Neural cell (in vitro differentiated cells): ENCODE measurements at regions not wholly inside any gene's neighbourhood (a gene's known extent, or its start where the extent isn't known, plus 50 kb on each side); places are given as distances from the start of the nearest gene placed in this dataset.

ENCODE experiments used
- H2AFZ ChIP-seq: fragments of 200-600, 300-800 bp; sonication (generic), shearing (Covaris generic); 2 replicates; pipeline ENCODE4 v1.6.0; 2014; ENCODE audit warnings: low read depth, mild to moderate bottlenecking, antibody characterized with exemption, low read length, moderate library complexity
- H3F3A ChIP-seq: fragments of 200-600 bp; shearing (Covaris generic); 2 replicates; pipeline ENCODE4 v1.6.1; 2016; ENCODE audit warnings: mild to moderate bottlenecking, moderate library complexity, mixed read lengths, antibody characterized with exemption, low read length; ENCODE audit not compliant: insufficient read depth, poor library complexity, severe bottlenecking
- H3K27ac ChIP-seq: fragments of 200-600, 300-800 bp; sonication (generic), shearing (Covaris generic); 2 replicates; pipeline ENCODE4 v1.5.1; 2014; ENCODE audit warnings: mild to moderate bottlenecking, low read length, moderate library complexity
- H3K27me3 ChIP-seq: fragments of 300-800, 200-600 bp; sonication (generic), shearing (Covaris generic); 2 replicates; pipeline ENCODE4 v1.6.0; 2014; ENCODE audit warnings: mild to moderate bottlenecking, low read depth, low read length, moderate library complexity; ENCODE audit not compliant: insufficient read depth
- H3K36me3 ChIP-seq: fragments of 300-800, 200-600 bp; sonication (generic), shearing (Covaris generic); 2 replicates; pipeline ENCODE4 v1.5.1; 2014; ENCODE audit warnings: mild to moderate bottlenecking, antibody characterized with exemption, low read length, moderate library complexity; ENCODE audit not compliant: insufficient read depth
- H3K4me2 ChIP-seq: fragments of 300-800, 200-600 bp; sonication (generic), shearing (Covaris generic); 2 replicates; pipeline ENCODE4 v1.6.0; 2014; ENCODE audit warnings: mild to moderate bottlenecking, low read length
- H3K4me3 ChIP-seq: fragments of 300-800, 200-600 bp; sonication (generic), shearing (Covaris generic); 2 replicates; pipeline ENCODE4 v1.5.1; 2014; ENCODE audit warnings: mild to moderate bottlenecking, low read length, moderate library complexity
- H3K79me2 ChIP-seq: fragments of 200-600 bp; shearing (Covaris generic); replicated peaks from 2 replicates; pipeline ENCODE4 v1.6.0; 2014; ENCODE audit warnings: mild to moderate bottlenecking, low read length, moderate library complexity; ENCODE audit not compliant: insufficient read depth
- H3K9ac ChIP-seq: fragments of 300-800, 200-600 bp; sonication (generic), shearing (Covaris generic); 2 replicates; pipeline ENCODE4 v1.6.1; 2016; ENCODE audit warnings: mild to moderate bottlenecking, low read length, mixed read lengths
- H3K9me2 ChIP-seq: fragments of 200-600 bp; shearing (Covaris generic); 2 replicates; pipeline ENCODE4 v1.6.1; 2016; ENCODE audit warnings: mild to moderate bottlenecking, low read length, mixed read lengths; ENCODE audit not compliant: insufficient read depth
- H3K9me3 ChIP-seq: fragments of 200-600, 300-800 bp; sonication (generic), shearing (Covaris generic); 2 replicates; pipeline ENCODE4 v1.6.1; 2016; ENCODE audit warnings: mild to moderate bottlenecking, mixed run types, low read length, moderate library complexity, mixed read lengths
- H4K20me1 ChIP-seq: fragments of 200-600 bp; shearing (Covaris generic); 2 replicates; pipeline ENCODE4 v1.6.1; 2016; ENCODE audit warnings: mild to moderate bottlenecking, mixed run types; ENCODE audit not compliant: insufficient read depth
- EP300 ChIP-seq: fragments of 450-650 bp; conservative IDR thresholded peaks from 2 replicates; pipeline ENCODE4 v1.6.1; 2014; ENCODE audit warnings: antibody characterized with exemption, mild to moderate bottlenecking, moderate library complexity; ENCODE audit not compliant: poor library complexity, severe bottlenecking
- EZH2 ChIP-seq: fragments of 200-600, 300-800 bp; shearing (Covaris generic), sonication (generic); IDR thresholded peaks from 2 replicates; pipeline ENCODE4 v1.6.1; 2014; ENCODE audit warnings: antibody characterized with exemption, low read length, borderline replicate concordance, mild to moderate bottlenecking; ENCODE audit not compliant: insufficient read depth, poor library complexity, severe bottlenecking
- MXI1 ChIP-seq: fragments of 450-650 bp; conservative IDR thresholded peaks from 2 replicates; pipeline ENCODE4 v1.6.1; 2014; ENCODE audit warnings: antibody characterized with exemption, mild to moderate bottlenecking; ENCODE audit not compliant: poor library complexity, severe bottlenecking
- POLR2AphosphoS5 ChIP-seq: IDR thresholded peaks from 2 replicates; pipeline ENCODE4 v1.6.1; 2012
- RAD21 ChIP-seq: fragments of 450-650 bp; conservative IDR thresholded peaks from 2 replicates; pipeline ENCODE4 v1.6.1; 2014; ENCODE audit warnings: antibody characterized with exemption, mild to moderate bottlenecking, moderate library complexity
- SMC3 ChIP-seq: fragments of 450-650 bp; conservative IDR thresholded peaks from 2 replicates; pipeline ENCODE4 v1.6.1; 2014; ENCODE audit warnings: antibody characterized with exemption, mild to moderate bottlenecking, moderate library complexity; ENCODE audit not compliant: poor library complexity
- TAF1 ChIP-seq: IDR thresholded peaks from 2 replicates; pipeline ENCODE4 v1.6.1; 2012; ENCODE audit warnings: low read depth
- TF ChIP-seq, protein P1 (sequence below): IDR thresholded peaks from 2 replicates; pipeline ENCODE4 v1.6.1; 2012; ENCODE audit warnings: borderline replicate concordance
- TF ChIP-seq, protein P2 (sequence below): fragments of 450-650 bp; IDR thresholded peaks from 2 replicates; pipeline ENCODE4 v1.5.1; 2014; ENCODE audit warnings: antibody characterized with exemption, mild to moderate bottlenecking, moderate library complexity; ENCODE audit not compliant: poor library complexity, severe bottlenecking

DNA sequence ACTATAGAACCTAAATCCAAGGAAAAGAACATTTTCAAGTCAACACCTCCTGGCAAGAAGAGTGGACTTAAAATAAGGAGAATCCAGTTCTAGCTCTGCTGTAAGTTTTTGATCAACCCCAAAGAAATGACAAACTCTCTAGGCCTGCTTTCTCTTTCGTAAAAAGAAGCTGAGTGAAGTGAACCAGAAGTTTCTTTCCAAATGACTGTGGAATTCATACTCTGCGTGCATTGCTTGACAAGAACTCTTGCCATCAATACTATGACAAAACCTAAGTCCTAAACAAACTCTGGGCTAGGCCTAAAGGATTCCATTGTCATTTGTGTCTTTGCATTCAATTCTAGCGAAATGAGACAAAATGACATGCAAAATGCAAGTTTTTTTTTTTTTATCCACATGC, 187.5 kb upstream of the SOX9 start:
- H3K4me2 ChIP-seq, result no peak overlapping the region
- H3K9ac ChIP-seq, result no peak overlapping the region
- H3K9me3 ChIP-seq, result no peaks in the 10 kb centered on the region
- H3K79me2 ChIP-seq, result no peaks in the 10 kb centered on the region
- no peaks in the 10 kb centered on the region for H3F3A ChIP-seq
- H2AFZ ChIP-seq, result no peak overlapping the region
- no peak overlapping the region for H3K4me3 ChIP-seq
- H4K20me1 ChIP-seq, result no peaks in the 10 kb centered on the region
- H3K9me2 ChIP-seq, result no peaks in the 10 kb centered on the region
- TF ChIP-seq EP300 (no peak), MXI1 (no peak), SMC3 (no peak), RAD21 (no peak), EZH2 (no peak), POLR2AphosphoS5 (no peak), TAF1 (no peak)
- TF ChIP-seq, protein P1, sequence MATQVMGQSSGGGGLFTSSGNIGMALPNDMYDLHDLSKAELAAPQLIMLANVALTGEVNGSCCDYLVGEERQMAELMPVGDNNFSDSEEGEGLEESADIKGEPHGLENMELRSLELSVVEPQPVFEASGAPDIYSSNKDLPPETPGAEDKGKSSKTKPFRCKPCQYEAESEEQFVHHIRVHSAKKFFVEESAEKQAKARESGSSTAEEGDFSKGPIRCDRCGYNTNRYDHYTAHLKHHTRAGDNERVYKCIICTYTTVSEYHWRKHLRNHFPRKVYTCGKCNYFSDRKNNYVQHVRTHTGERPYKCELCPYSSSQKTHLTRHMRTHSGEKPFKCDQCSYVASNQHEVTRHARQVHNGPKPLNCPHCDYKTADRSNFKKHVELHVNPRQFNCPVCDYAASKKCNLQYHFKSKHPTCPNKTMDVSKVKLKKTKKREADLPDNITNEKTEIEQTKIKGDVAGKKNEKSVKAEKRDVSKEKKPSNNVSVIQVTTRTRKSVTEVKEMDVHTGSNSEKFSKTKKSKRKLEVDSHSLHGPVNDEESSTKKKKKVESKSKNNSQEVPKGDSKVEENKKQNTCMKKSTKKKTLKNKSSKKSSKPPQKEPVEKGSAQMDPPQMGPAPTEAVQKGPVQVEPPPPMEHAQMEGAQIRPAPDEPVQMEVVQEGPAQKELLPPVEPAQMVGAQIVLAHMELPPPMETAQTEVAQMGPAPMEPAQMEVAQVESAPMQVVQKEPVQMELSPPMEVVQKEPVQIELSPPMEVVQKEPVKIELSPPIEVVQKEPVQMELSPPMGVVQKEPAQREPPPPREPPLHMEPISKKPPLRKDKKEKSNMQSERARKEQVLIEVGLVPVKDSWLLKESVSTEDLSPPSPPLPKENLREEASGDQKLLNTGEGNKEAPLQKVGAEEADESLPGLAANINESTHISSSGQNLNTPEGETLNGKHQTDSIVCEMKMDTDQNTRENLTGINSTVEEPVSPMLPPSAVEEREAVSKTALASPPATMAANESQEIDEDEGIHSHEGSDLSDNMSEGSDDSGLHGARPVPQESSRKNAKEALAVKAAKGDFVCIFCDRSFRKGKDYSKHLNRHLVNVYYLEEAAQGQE, result no peak
- TF ChIP-seq, protein P2, sequence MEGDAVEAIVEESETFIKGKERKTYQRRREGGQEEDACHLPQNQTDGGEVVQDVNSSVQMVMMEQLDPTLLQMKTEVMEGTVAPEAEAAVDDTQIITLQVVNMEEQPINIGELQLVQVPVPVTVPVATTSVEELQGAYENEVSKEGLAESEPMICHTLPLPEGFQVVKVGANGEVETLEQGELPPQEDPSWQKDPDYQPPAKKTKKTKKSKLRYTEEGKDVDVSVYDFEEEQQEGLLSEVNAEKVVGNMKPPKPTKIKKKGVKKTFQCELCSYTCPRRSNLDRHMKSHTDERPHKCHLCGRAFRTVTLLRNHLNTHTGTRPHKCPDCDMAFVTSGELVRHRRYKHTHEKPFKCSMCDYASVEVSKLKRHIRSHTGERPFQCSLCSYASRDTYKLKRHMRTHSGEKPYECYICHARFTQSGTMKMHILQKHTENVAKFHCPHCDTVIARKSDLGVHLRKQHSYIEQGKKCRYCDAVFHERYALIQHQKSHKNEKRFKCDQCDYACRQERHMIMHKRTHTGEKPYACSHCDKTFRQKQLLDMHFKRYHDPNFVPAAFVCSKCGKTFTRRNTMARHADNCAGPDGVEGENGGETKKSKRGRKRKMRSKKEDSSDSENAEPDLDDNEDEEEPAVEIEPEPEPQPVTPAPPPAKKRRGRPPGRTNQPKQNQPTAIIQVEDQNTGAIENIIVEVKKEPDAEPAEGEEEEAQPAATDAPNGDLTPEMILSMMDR, result no peak
- H3K27me3 ChIP-seq, result no peaks in the 10 kb centered on the region
- no peak overlapping the region for H3K27ac ChIP-seq
- H3K36me3 ChIP-seq, result no peaks in the 10 kb centered on the region

DNA sequence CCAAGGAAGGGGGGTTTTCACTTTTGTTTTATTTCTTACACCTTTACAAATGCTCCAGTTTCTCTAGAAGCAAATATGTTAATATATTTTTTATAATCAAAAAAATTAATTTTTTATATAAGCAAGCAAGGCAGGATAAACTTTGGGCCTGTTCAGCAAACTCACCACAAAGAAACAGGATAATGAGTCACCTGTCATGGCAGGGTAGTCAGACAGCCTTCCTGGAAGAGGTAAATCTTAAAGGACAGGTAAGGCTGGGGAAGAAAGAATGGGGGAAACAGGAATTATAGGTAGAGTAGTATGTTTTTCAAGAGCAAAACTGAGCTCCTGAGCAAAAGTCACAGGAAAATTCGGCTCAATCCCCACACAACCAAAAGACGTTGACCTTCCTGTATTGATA, 186.3 kb upstream of the SOX9 start:
- Histone ChIP-seq H2AFZ (no peak overlapping the region), H3K4me2 (no peak overlapping the region), H3F3A (no peaks in the 10 kb centered on the region), H3K36me3 (no peaks in the 10 kb centered on the region), H3K9me2 (no peaks in the 10 kb centered on the region), H3K79me2 (no peaks in the 10 kb centered on the region), H3K27ac (no peak overlapping the region), H4K20me1 (no peaks in the 10 kb centered on the region), H3K9ac (no peak overlapping the region), H3K27me3 (no peaks in the 10 kb centered on the region), H3K9me3 (no peaks in the 10 kb centered on the region), H3K4me3 (no peak overlapping the region)
- TF ChIP-seq, protein P1, result no peak
- TF ChIP-seq EZH2 (no peak), RAD21 (no peak), POLR2AphosphoS5 (no peak), MXI1 (no peak), EP300 (no peak), TAF1 (no peak), SMC3 (no peak)
- TF ChIP-seq, protein P2, result no peak
